Fibroblast of skin of scalp (primary cell): ENCODE measurements at regions not wholly inside any gene's neighbourhood (a gene's known extent, or its start where the extent isn't known, plus 50 kb on each side); places are given as distances from the start of the nearest gene placed in this dataset.
"Not testable (repeated sequence)": the region's sequence is repeated elsewhere in the genome, so short reads cannot be mapped to it uniquely, and the experiment has no call there.

ENCODE experiments used
- DNase-seq: peaks from one replicate; pipeline ENCODE4 v3.0.0-alpha.2; 2013

- no peak for DNase-seq
Measured at GRCh38 chr1:47577303-47578025, 139.6 kb downstream of the FOXD2 start.

DNA sequence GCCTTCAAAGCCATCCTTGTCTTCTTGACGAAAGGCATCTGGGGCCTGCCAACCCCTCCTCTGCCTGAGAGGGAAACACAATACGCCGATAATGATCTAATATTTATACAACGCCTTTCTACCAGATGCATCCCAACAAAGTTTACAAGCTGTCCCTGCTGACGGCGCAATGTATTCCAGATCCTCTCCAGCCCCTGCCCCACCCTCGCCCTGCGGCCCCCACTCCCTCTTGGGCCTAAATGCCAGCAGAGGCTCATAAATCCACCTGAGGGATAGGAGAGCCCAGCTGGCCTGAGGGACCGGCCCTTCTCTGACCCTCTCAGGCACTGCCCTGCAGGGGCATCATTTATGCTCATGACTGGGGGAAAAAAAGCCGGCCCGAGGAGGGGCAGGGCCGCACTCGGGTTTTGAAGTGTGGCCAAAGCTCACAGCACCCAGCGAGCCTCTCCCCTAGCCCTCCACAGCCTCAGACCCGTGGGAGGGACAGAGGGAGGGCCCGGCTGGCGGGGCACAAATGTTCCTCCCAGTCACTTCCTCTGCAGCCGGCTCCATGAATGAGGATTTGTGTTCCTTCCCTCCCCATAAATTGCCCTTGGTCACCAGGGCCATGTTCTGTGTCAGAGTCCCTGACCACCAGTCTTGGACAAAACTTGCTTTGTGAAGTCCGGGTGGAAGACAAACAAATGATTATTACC lies 140.3 kb downstream of the FOXD2 start:
- DNase-seq: no peak

- peak; percentile 43 for DNase-seq
Measured at GRCh38 chr1:47578721-47579419, 141.0 kb downstream of the FOXD2 start.

DNA sequence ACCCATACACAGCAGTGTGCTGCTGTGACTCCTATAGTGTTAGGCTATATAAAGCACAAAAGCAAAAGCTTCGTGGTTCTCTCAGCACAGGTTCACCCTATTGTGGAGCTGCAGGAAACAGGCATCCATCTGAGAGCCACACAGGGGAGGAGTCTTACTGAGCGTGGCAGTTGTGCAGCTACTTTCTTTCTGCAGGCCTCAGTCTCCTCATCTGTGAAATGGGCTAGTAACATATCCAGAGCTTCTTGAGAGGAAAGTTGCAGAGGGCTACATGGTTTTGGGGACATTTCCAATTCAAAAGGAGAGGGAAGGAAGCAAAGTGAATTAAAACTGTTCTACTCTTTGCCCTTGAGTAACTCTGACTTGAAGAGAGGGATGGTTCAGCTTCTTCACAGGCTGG lies 142.0 kb downstream of the FOXD2 start:
- no peak for DNase-seq

GRCh38 chr1:47580451-47580995 lies 142.7 kb downstream of the FOXD2 start:
- no peak for DNase-seq

GRCh38 chr1:47582891-47583608 lies 145.2 kb downstream of the FOXD2 start:
- no peak for DNase-seq

- no peak for DNase-seq
Measured at GRCh38 chr1:47584249-47584648, 146.4 kb downstream of the FOXD2 start.

DNA sequence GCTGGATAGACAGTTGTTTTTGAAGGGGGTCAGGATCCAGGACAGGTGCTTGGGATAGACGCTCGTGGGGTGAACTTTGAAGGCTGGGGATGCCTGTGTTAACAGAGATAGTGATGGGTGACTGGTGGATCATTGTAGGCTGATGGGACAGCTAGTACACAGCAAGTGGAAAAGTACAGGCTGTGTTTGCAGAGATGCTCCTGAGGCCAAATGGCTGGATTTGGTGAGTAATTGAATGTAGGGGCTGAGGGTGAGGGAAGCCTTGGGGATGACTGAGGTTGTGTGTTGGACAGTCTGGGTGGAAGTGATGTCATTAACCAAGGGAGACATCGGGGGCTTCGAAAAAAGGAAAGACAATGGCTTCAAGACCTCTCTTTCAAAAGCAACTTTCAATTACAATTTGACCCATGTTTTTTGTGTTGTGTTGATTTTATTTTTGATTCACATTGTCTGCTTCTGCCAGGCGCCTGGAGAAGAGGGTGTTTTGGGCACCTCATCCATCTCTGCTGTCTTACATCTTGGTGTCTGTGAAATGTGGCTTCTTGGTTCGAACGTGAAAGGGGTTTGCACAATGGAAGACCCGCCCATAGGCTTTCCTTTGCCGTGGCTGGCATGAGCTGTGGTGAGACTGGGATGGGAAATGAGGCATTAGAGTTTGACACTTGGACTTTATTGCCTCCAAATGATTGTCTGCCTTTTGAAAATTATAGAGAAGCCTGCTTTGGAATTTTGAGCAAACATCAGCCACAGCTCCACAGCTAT lies 147.5 kb downstream of the FOXD2 start:
- no peak for DNase-seq

- DNase-seq: no peak
Measured at GRCh38 chr1:47587891-47588582, 150.2 kb downstream of the FOXD2 start.

DNA sequence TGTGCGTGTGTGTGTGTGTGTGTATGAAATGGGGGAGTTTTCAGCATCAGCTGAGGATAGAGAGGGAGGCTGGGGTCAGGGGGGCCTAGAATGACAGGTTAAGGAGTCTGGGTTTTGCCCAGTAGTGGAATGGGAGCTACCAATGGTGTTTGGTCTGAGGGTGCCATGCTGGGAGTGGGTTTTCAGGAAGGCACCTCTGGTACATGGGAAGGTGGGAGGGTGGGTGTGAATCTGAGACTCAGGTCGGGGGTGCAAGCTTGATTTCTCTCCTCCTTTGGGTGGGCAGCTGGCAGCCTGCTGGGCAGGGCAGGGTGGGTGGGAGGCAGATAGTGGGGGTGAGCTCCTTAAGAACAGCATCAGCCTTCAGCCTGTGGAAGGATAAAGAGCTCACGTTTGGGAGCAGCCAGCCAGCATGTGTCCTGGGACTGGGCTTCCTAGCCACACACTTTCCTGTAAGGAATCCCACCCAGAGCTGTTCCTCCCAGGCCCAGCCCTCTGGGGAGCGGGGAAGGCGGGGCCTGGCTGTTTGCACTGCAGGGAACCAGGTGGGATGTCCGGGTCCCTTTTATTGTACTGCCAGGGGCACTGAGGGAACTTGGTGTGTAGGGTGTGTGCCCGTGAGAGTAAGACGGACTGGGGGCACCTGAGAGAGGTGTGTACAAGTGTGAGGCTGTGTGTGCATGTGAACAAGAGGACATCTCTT lies 152.8 kb downstream of the FOXD2 start:
- no peak for DNase-seq

DNA sequence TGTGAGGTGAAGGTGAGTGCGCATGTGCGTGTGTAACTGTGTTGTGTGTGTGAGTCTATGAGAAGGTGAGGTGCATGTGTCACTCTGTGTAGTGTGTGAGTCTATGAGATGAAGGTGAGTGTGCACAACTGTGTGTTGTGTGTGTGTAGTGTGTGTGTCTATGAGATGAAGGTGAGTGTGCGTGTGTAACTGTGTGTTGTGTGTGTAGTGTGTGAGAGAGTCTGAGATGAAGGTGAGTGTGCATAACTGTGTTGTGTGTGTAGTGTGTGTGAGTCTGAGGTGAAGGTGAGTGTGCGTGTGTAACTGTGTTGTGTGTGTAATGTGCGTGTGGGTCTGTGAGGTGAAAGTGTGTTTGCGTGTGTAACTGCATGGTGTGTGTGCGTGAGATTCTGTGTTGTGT lies 154.0 kb downstream of the FOXD2 start:
- no peak for DNase-seq

DNA sequence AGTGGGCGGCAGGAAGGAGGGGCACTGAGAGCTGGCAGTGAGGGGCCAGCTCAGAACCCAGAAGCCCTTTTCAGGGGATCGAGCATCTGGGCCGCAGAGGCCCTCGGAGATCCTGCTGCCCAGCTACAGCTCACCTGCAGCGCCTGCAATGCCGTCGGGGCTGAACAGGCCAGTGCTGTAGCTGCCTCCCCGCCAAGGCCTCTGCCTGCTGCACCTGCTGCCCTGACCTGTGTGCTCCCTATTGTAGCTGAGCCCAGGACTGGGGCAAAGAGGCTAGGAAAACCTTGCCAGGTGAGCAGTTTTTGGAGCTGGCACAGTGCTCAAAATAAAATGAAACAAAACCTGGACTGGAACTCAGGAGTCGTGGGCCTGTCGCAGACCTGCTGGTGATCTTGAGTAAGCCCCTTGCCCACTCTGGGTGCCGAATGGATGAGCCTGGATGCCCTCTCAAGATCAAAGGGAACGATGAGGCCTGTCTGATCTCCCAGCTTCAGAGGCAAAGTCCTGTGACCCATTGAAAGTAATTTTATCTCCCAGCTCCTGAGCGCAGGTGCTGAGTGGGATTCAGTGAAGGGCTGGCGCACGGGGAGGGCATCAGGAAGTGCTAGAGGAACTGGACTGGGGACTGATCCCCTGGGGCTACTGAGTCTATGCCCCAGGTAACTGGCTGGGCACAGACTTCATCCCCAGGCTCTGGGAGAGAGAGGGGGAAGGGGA lies 154.6 kb downstream of the FOXD2 start:
- no peak for DNase-seq

- no peak for DNase-seq
Measured at GRCh38 chr1:47593013-47593568, 155.2 kb downstream of the FOXD2 start.

DNA sequence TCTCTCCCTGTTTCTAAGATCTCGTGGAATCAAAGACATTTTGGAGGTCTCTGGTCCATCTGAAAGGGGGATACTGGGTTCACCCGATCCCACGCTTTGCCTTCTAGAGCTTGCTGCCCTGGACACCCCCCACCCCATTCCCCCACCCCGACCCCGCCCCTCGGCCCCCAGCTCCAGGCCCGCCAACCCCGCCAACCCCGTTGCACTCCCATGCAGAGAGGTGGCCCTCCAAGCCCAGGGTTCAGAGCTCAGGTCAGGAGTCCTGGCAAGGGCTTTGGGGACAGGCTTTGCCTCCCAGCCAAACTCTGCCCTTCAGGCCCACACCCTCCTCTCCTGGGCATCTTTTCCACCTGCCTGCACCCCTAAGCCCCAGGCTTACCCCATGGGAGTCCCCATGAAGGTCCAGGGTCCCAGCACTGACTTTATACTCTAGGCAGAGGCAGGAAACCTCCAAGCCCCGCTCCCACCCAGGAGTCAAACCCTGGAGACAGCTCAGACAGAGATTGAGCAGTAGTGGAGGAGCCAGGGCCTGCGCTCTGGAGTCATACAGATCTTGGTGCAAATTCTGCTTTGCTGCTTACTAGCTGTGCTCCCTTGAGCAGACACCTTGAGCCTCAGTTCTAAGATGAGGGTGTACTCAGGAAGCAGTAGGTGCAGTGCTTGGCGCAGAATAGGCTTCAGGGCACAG lies 155.9 kb downstream of the FOXD2 start:
- DNase-seq: no peak

DNA sequence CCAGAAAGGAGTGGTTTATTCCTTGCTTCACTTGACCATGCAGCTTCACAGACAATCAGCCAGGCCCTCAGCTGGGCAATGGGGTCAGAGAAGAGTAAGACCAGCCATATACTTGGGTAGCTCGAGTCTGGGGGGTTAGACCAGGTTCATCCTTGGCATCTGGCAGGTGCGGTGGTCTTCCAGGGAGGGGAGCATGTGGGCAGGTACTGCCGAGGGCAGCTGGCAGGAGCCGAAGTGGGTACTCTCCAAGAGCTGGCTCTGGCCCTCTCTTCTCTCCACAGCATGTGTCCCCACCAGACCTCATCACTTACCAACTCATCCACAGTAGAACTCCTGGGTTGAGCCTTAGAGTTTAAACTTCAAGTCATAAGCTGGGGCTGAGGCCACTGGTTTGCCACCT lies 156.8 kb downstream of the FOXD2 start:
- DNase-seq: no peak

- no peak for DNase-seq
Measured at GRCh38 chr1:47596328-47596727, 158.5 kb downstream of the FOXD2 start.

GRCh38 chr1:47598357-47598756 lies 160.5 kb downstream of the FOXD2 start:
- DNase-seq: no peak

GRCh38 chr1:47599777-47600176 lies 161.9 kb downstream of the FOXD2 start:
- no peak for DNase-seq

DNA sequence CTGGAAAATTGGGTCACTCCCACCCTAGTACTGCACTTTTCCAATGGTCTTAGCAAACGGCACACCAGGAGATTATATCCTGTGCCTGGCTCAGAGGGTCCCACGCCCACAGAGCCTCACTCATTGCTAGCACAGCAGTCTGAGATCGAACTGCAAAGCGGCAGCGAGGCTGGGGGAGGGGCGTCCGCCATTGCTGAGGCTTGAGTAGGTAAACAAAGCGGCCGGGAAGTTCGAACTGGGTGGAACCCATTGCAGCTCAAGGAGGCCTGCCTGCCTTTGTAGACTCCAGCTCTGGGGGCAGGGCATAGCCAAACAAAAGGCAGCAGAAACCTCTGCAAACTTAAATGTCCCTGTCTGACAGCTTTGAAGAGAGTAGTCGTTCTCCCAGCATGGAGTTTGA lies 164.6 kb downstream of the FOXD2 start:
- not testable (repeated sequence) for DNase-seq
